Activated CD4-positive, alpha-beta T cell treated with anti-CD3 and anti-CD28 coated beads, Interleukin-2, amount 10 ng/mL, durations not matched to agents 24 days and 14 days (primary cell): ENCODE measurements at regions not wholly inside any gene's neighbourhood (a gene's known extent, or its start where the extent isn't known, plus 50 kb on each side); places are given as distances from the start of the nearest gene placed in this dataset.

Experiments used
- DNase-seq: peaks from one replicate; pipeline ENCODE4 v3.0.0; 2022
- H3K27ac Mint-ChIP-seq: one replicate; pipeline ENCODE4 v1.8.0; 2022; ENCODE audit warnings: mild to moderate bottlenecking, mixed read lengths
- H3K27me3 Mint-ChIP-seq: one replicate; pipeline ENCODE4 v1.8.0; 2022; ENCODE audit warnings: mixed read lengths
- H3K36me3 Mint-ChIP-seq: one replicate; pipeline ENCODE4 v1.8.0; 2022; ENCODE audit warnings: low read depth, mild to moderate bottlenecking, mixed read lengths
- H3K4me1 Mint-ChIP-seq: one replicate; pipeline ENCODE4 v1.8.0; 2021; ENCODE audit warnings: mixed read lengths
- H3K4me3 Mint-ChIP-seq: one replicate; pipeline ENCODE4 v1.8.0; 2022; ENCODE audit warnings: mild to moderate bottlenecking, moderate library complexity, mixed read lengths
- H3K9me3 Mint-ChIP-seq: one replicate; pipeline ENCODE4 v1.8.0; 2021; ENCODE audit warnings: mixed read lengths
- intact Hi-C: fragments of 100-400 bp; cut with micrococcal nuclease; formaldehyde crosslinking; loops from one replicate; pipeline ENCODE4 v1.15.1; 2023

DNA sequence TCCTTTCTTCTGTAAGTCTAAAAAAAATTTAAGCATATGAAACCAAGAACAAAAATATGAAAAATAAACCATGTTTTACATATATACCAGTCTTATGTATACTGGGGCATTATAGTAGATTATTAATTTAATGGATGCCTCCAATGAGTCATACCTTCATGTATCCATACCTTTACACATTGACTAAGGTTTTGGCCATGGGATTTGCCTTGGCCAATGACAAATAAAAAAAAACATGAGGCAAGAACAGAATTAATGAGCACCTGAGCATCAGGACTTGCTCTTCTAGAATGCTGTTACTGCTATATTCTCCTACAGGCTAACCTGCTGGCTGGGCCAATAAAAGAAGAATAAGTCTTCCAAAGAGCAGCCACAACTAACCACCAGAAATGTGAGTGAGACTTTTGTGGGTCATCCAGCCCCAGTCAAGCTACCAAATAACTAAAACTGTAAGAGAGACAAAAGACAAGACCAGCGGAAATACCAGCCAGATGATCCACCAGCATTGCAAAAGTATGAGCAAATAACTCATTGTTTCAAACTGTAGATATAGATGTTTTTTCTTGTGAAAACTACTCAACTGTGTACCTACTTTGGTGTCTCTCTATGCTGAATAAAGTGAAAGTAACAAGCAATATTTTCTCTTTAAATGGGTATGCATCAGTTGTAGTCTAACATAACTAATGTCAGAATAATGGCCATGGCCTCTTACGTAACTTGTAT lies 749.6 kb upstream of the VRK2 start:
- H3K4me3 Mint-ChIP-seq, result no peak overlapping the region
- H3K36me3 Mint-ChIP-seq, result no peaks in the 10 kb centered on the region
- intact Hi-C loops, result no loop called here
- no peaks in the 10 kb centered on the region for H3K27me3 Mint-ChIP-seq
- no peaks in the 10 kb centered on the region for H3K4me1 Mint-ChIP-seq
- DNase-seq, result no peak
- no peaks in the 10 kb centered on the region for H3K9me3 Mint-ChIP-seq
- no peak overlapping the region for H3K27ac Mint-ChIP-seq

GRCh38 chr2:57313678-57314077 lies 732.9 kb upstream of the VRK2 start:
- H3K9me3 Mint-ChIP-seq, result peaks cover 10% of the 10 kb centered on the region
- no peak for DNase-seq
- no peak overlapping the region for H3K4me3 Mint-ChIP-seq
- H3K27me3 Mint-ChIP-seq, result no peaks in the 10 kb centered on the region
- intact Hi-C loops, result no loop called here
- H3K36me3 Mint-ChIP-seq, result no peaks in the 10 kb centered on the region
- H3K4me1 Mint-ChIP-seq, result no peaks in the 10 kb centered on the region
- no peak overlapping the region for H3K27ac Mint-ChIP-seq

GRCh38 chr2:57314682-57315081 lies 731.9 kb upstream of the VRK2 start:
- H3K9me3 Mint-ChIP-seq, result peaks cover 10% of the 10 kb centered on the region
- H3K4me1 Mint-ChIP-seq, result no peaks in the 10 kb centered on the region
- H3K27ac Mint-ChIP-seq, result no peak overlapping the region
- H3K4me3 Mint-ChIP-seq, result no peak overlapping the region
- no peaks in the 10 kb centered on the region for H3K36me3 Mint-ChIP-seq
- no peak for DNase-seq
- intact Hi-C loops, result no loop called here
- H3K27me3 Mint-ChIP-seq, result no peaks in the 10 kb centered on the region

DNA sequence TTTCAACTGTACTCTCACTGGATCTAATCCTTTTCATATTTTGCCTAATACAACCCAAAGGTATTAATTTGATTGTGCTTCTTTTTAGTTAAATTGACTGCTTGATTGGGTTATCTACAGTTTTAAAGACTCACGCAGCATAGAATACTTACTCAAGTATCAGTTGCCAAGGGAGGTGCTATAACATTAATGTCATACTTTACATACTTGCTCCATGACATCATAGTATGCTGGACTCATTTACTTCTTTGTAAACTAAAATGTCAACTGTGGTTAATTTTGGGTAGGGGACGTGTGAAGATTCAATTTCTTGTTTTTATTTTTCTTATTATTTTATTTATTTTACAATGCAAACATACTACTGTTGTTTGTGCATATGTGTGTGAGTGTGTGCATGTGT lies 716.2 kb upstream of the VRK2 start:
- intact Hi-C loops, result no loop called here
- H3K4me1 Mint-ChIP-seq, result no peaks in the 10 kb centered on the region
- no peaks in the 10 kb centered on the region for H3K27me3 Mint-ChIP-seq
- DNase-seq, result no peak
- no peak overlapping the region for H3K27ac Mint-ChIP-seq
- H3K4me3 Mint-ChIP-seq, result no peak overlapping the region
- peaks cover 10% of the 10 kb centered on the region for H3K9me3 Mint-ChIP-seq
- no peaks in the 10 kb centered on the region for H3K36me3 Mint-ChIP-seq

GRCh38 chr2:57333221-57333620 lies 713.4 kb upstream of the VRK2 start:
- Mint-ChIP-seq H3K4me1 (no peaks in the 10 kb centered on the region), H3K4me3 (no peak overlapping the region), H3K27ac (no peak overlapping the region), H3K27me3 (no peaks in the 10 kb centered on the region), H3K36me3 (no peaks in the 10 kb centered on the region), H3K9me3 (peaks cover 10% of the 10 kb centered on the region)
- intact Hi-C loops, result no loop called here
- no peak for DNase-seq

- H3K4me3 Mint-ChIP-seq, result no peak overlapping the region
- intact Hi-C loops, result no loop called here
- H3K4me1 Mint-ChIP-seq, result no peaks in the 10 kb centered on the region
- no peak overlapping the region for H3K27ac Mint-ChIP-seq
- no peaks in the 10 kb centered on the region for H3K27me3 Mint-ChIP-seq
- DNase-seq, result no peak
- H3K36me3 Mint-ChIP-seq, result no peaks in the 10 kb centered on the region
- peaks cover 13% of the 10 kb centered on the region for H3K9me3 Mint-ChIP-seq
These were observed 703.1 kb upstream of the VRK2 start for GRCh38 chr2:57343391-57344006.

GRCh38 chr2:57368190-57368589 lies 678.4 kb upstream of the VRK2 start:
- no peak overlapping the region for H3K27ac Mint-ChIP-seq
- no peaks in the 10 kb centered on the region for H3K36me3 Mint-ChIP-seq
- H3K4me1 Mint-ChIP-seq, result no peaks in the 10 kb centered on the region
- intact Hi-C loops, result no loop called here
- no peak for DNase-seq
- H3K9me3 Mint-ChIP-seq, result no peaks in the 10 kb centered on the region
- H3K4me3 Mint-ChIP-seq, result no peak overlapping the region
- no peaks in the 10 kb centered on the region for H3K27me3 Mint-ChIP-seq

DNA sequence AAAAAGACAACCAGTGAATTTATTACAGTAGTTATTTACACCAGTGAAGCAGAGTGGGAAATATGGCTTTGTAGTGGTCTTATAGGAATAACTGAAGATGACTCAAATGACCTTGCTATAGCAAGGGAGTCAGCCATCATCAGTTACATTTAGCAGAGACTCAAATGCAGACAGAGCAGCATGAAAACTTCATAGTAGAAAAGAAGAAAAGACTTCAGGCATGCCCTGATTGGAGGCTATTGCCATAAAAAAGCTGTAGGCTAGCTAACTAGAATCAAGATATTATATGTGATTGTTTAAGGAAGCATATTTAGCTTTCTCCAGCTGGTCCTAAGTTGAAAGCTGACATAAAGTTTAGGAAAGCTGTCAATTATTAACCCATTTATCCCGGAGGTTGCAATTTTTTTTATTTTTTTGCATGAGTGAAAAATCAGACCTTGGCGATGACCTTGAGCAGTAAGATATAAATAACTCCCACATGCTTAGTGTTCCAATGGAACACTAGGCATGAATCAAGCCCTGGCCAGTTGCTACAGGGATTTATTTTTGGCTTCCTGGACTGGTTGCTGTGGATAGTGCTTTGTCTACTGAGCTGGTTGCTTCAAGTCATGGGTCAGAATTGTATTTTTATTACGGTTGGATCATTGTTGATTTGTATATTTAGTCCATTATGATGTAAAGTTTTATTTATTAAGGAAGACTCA lies 675.6 kb upstream of the VRK2 start:
- H3K4me1 Mint-ChIP-seq, result no peaks in the 10 kb centered on the region
- no peaks in the 10 kb centered on the region for H3K36me3 Mint-ChIP-seq
- H3K27me3 Mint-ChIP-seq, result no peaks in the 10 kb centered on the region
- intact Hi-C loops, result no loop called here
- H3K27ac Mint-ChIP-seq, result no peak overlapping the region
- no peak overlapping the region for H3K4me3 Mint-ChIP-seq
- H3K9me3 Mint-ChIP-seq, result no peaks in the 10 kb centered on the region
- no peak for DNase-seq

DNA sequence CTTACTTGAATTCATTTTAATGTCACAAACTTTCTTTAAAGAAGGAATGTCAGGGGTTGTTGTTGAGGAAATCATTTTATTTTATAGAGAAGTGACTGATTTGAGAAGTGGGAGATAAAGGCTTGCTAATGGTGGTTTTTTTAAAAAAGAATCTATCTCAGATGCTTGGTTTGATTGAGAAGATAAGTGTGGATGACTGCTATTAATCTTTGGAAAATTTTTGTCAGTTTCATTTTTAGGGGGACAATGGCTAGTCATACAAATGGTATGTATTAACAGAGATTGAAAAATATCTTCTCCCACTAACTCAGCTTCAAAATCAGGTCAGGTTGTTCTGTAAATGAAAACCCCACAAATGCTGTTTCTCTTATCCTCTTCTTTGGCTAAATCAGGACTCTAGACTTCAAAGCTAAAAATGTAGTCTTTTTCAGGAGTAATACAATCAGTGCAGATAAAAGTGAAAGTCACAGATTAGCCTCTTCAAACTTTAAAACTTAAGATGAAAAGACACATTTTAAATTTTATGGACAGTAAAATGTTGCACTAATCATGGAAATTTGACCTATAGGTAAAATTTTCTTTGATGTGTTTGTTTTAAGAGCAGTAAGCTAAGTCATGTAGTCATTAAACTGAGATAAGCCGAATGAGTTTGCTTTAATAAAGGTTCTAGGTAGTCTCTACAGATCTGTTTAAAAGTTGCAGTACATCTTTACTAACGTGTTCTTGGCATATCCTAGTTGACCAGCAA lies 674.2 kb upstream of the VRK2 start:
- Mint-ChIP-seq H3K36me3 (no peaks in the 10 kb centered on the region), H3K27me3 (no peaks in the 10 kb centered on the region), H3K4me1 (no peaks in the 10 kb centered on the region), H3K4me3 (no peak overlapping the region), H3K27ac (no peak overlapping the region), H3K9me3 (no peaks in the 10 kb centered on the region)
- DNase-seq, result no peak
- intact Hi-C loops, result no loop called here

DNA sequence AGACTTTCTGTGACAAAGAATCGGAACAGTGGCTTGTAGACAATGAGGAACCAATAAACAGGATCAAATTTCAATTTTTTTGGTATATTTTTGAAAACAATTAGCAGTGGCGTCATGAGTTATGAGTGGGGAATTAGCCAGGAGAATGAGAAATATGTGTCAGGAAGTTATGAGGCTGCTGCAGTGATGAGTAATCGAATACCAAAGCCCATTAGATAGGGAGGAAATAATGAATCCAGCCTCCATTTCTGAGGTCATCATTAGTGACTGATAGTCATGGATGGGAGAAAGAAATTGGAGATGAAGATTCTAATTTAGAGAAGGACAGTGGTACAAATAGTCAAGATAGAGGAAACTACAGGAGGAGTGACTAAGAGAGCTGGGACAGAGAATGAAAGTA lies 673.1 kb upstream of the VRK2 start:
- H3K27ac Mint-ChIP-seq, result no peak overlapping the region
- H3K36me3 Mint-ChIP-seq, result no peaks in the 10 kb centered on the region
- H3K4me3 Mint-ChIP-seq, result no peak overlapping the region
- H3K4me1 Mint-ChIP-seq, result no peaks in the 10 kb centered on the region
- intact Hi-C loops, result no loop called here
- DNase-seq, result no peak
- no peaks in the 10 kb centered on the region for H3K9me3 Mint-ChIP-seq
- no peaks in the 10 kb centered on the region for H3K27me3 Mint-ChIP-seq

GRCh38 chr2:57376985-57377384 lies 669.6 kb upstream of the VRK2 start:
- Mint-ChIP-seq H3K27me3 (no peaks in the 10 kb centered on the region), H3K4me3 (no peak overlapping the region), H3K9me3 (no peaks in the 10 kb centered on the region), H3K27ac (no peak overlapping the region), H3K4me1 (no peaks in the 10 kb centered on the region), H3K36me3 (no peaks in the 10 kb centered on the region)
- intact Hi-C loops, result no loop called here
- DNase-seq, result no peak

DNA sequence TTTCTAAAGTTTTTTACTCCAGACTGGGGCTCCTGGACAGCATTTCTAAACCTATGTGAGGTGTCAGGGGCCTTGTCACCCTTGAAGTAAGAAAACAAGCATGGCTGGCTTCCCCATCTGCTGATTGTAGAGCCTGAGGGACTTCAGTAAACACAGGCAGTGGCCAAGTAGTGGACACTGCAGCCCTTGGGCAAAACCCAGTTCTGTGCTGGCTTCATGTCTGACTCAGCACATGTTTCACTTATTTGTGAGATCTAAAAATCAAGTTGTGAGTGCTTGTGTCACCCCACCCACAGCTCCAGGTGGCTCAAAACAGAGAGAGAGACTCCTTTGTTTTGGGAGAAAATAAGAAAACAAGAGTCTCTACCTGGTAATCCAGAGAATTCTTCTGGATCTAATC lies 660.3 kb upstream of the VRK2 start:
- Mint-ChIP-seq H3K4me1 (no peaks in the 10 kb centered on the region), H3K36me3 (no peaks in the 10 kb centered on the region), H3K9me3 (no peaks in the 10 kb centered on the region), H3K27me3 (no peaks in the 10 kb centered on the region), H3K27ac (no peak overlapping the region), H3K4me3 (no peak overlapping the region)
- intact Hi-C loops, result no loop called here
- DNase-seq, result no peak

- intact Hi-C loops, result no loop called here
- Mint-ChIP-seq H3K36me3 (no peaks in the 10 kb centered on the region), H3K27ac (no peak overlapping the region), H3K4me3 (no peak overlapping the region), H3K27me3 (no peaks in the 10 kb centered on the region), H3K4me1 (no peaks in the 10 kb centered on the region), H3K9me3 (peaks cover 7% of the 10 kb centered on the region)
- no peak for DNase-seq
These were observed 650.1 kb upstream of the VRK2 start for GRCh38 chr2:57396355-57397098.
